ENCODE measurements at regions not wholly inside any gene's neighbourhood (a gene's known extent, or its start where the extent isn't known, plus 50 kb on each side); places are given as distances from the start of the nearest gene placed in this dataset.
"Not testable (repeated sequence)": the region's sequence is repeated elsewhere in the genome, so short reads cannot be mapped to it uniquely, and the experiment has no call there.

DNA sequence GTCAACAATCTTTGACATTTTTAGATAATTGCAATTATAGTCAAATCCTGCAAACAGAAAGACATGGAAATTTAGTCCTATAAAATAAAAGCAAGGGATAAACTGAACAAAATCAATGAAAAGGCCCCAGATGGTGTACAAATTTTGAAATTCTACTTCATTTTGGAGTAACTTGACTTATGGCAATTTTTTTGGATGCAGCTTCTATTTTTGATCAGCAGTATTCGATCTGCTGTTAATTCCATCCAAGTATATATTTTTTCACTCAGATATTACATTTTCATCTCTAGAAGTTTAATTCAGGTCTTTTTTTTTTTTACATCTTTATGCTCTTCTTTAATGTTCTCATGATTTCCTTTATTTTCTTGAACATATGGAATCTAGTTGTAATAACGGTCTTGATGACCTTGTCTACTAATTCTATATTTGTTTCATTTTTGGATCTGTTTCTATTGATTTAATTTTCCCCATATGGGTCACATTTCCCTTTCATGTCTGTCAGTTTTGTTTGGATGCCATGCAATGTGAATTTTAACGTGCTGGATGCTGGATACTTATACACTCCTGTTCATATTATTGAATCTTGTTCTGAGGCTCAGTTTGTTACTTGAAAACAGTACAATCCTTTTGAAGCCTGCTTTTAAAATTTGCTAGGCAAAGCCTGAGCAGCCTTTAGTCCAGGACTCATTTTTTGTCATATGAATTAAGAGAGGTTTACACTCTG, 164.3 kb upstream of the FAM3C start:
- DNase-seq, result no peak

DNA sequence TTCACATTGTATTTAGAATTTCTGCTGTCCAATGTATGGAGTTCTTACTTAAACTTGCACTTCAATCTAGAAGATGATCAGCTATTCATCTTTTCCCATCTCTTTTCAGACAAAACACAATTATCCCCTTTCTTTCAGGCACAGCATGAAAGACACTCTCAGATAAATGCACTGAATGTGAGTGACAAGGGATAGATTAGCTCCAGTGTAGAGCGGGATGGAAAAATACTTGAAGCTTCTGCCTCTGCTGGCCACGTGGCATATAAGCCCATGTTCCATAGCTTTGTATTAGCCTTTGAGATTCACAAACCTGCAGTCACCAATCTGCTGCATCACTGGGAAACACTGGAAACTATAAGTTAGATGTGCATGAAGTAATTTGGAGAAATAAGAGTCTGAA, 162.2 kb upstream of the FAM3C start:
- DNase-seq, result no peak

DNA sequence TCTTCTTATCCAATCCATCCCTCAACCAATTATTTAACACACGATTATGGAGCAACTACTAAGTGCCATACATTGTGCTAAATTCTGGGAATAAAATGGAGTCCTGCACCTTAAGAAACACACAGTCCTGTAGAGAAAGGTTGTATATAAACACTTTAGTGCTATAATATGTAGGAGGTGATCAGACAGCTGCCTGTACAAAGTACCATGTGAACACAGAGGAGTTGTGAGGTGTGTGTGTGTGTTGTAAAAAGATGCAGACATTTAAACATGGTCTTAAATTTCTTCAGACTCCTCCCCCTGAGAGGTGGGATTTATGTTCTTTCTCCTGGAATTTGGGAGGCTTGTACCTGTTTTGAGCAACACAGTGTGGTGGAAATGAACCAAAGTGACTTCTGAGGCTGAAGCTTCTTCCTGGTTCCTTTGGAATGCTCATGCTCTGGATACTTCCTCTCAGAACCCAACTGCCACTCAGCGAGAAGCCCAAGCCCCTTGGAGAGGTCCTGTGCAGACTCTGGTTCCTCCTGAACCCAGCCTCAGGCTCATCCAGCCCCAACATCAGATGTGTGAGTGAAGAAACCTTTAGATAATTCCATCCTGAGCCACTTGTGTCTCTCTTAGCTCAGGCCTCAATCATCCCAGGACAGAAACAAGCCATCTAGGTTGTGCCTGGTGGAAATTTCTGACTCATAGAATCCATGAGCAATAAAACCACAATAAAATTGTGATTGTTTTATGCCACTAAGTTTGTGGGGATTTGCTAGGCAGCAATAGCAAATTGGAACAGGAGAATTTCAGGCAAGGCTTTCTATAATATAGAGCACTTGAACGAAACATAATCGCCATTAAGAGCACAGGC, 161.2 kb upstream of the FAM3C start:
- no peak for DNase-seq

DNA sequence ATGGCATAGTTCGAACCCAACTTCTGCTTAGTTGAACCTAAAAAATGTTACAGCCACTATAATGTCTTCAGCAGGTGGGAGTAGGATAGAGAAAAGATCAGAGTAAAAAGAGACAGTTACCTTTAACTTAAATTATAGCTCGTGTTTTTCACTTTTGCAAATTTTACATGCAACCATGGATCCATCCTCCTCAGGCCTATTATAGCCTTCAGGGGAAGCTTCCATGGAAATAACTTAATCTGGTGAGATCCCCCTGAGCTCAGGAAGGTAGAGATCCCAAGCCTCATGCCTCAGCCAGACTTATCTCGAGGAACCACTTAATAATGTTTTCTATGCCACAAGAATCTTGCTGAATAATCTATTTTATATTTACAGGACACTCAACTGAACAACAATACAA, 159.4 kb upstream of the FAM3C start:
- no peak for DNase-seq

DNA sequence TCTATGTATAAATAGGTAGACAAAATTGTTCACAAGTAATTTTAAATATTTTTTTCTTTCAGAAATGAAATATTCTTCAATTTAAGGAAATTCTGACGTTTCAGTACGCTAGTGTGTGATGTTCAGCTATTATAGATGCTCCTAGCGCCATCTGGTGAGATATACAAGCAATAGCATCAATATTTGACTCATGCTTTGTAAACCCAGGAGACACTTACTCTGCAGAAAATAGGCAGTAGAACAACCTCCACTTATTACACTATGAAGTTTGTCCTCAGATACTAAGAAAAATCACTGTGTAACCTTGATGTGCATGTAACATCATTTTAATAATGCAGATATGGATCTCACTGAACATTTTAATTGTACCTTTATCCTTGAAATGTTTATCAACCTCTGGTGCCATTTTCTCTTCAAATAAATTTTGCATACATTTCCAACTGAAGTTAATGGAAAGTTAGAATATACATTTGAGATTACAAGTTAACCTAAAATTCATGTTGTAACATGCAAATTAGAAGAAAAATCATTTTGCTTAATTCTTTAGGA, 151.5 kb upstream of the FAM3C start:
- DNase-seq, result peak; percentile 60

DNA sequence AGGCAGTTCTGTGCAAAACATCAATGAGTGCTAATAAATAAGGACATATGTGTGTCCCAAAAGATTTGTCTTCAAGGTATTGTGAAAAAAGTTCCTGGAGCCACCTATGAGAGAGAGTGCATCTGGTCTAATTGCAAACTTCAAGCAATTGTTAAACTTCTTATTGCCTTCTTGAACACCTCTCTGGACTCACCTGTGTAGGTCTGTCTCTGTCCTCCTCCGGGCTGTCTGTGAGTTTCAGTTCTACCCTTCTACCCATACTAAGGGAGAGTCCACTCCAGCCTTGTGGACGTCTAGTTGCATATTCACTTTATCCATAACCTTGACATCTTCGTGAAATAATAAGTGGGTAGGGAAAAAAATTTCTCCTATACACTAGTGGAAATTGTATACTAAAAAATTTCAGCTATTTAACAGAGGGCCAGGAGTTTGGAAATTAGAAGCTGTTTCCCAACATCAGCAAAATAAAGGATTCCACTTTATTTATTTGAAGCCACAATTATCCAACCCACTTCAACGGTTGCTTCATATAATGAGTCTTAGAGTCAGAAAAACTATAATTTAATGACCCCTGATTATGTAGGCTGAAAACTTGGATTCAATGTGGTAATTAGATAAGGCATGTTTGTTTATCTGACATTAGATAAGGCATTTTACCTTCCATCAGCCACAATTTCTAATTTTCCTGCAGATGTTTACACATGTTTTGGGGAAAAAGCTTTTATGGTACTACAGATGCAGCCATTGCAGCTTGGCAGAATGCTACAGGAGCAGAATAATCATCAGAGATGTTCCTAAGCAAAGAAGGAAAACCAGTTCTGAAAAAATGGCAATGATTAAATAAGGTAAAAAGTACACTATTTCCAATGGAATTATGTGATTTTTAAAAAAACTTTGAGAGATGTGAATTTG, 150.8 kb upstream of the FAM3C start:
- no peak for DNase-seq

DNA sequence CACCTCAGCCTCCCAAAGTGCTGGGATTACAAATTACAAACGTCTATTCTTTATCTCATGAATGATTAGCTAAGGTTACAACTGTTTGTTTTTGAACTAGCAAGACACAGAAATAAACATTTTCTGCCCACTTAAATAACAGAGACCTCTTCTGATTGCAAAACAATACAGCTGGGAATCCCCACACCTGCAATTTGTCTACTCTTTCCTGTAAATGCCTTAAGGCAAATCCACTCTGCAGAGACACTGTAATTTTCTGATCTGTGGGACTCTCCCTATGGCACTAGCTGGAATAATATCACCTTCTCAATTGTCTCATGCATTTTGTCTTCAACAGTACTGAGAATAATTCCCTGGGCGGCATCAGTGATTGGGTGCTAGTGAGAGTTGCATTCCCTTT, 149.3 kb upstream of the FAM3C start:
- DNase-seq, result no peak

DNA sequence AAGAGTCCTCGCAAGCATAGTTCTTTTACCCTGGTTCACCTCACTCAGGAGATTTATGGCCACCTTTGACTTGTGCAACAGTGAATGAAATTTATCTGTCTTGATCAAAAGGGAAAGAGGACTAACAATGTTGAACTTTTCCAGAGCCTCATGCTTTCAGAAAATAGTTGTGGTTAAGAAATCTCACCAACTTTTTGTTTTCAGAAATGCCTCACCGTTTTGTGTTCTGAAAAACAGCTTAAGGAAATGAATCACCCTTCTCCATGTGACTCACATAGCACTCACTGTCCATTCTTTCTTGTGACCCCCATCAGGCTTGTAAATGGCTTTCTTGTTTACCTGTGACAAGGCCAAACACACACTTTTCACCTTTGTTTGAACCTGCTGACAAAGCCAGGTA, 148.6 kb upstream of the FAM3C start:
- DNase-seq, result peak; percentile 35

DNA sequence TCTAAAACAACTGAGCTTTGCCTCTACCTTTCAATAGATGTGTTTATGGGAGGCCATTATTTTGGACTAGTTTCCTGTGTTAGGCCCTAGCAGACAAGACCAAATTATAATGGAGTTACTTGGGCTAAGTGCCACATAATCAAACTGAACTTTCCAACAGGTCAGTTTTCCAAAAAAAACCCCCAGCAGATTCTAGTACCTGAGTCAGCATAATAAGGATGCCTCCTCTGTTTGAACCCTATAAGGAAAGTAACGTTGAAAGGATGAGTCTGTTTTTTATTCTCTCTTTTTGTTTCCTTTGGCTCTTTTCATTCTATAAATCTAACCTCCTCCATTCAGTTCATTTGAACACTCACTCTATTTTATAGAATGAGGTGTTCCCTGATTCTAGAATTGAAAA, 148.1 kb upstream of the FAM3C start:
- DNase-seq, result no peak

DNA sequence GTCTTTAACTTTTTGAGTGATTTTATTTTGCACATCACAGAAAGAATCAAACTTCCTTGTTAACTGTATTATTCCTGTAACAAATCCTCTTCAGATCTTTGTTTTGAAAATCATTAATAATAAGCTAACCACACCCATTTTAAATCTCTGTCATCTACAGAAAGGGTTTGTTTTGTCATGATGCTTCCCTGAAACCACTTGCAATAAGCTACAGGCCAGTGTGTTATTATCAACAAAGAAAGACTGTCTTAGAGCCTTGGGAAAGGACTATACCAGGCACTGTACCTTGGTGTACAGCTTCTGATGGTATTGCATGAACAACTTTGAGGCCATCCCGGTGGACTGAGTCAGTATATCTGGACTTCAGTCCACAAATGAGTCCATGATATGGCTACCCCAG, 145.3 kb upstream of the FAM3C start:
- no peak for DNase-seq

DNA sequence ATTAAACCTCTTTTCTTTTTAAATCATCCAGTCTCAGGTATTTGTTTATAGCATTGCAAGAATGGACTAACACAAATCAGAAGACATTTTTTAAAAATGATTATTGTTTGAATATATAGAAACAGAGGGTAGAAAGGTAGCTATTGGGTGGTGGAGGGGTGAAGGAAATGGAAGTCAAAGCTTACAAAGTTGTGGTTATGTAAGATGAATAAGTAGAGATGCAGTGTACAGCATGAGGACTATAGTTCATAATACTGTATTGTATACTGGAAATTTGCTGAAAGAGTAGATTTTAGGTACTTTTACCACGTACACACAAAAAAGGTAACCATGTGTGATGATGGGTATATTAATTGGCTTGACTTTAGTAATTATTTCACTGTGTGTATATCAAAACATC, 144.0 kb upstream of the FAM3C start:
- no peak for DNase-seq

DNA sequence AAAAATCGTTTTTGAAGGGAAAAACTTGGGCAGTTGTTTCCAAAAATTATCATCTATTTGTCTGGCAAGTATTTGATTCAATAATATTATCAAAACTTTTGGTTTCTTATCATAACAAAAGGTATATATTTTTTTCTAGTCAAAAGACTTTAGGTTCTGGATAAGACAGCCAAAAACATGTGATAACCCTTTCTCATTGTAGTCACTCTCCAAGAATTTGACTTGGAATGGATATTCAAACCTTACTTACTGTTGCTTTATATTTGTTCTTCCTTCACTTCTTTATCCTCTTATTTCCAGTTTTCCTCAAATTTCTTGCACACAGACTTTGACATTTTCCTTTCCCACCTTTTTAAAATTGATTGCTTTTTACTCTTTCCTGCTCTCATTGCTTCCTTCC, 140.9 kb upstream of the FAM3C start:
- DNase-seq, result no peak

DNA sequence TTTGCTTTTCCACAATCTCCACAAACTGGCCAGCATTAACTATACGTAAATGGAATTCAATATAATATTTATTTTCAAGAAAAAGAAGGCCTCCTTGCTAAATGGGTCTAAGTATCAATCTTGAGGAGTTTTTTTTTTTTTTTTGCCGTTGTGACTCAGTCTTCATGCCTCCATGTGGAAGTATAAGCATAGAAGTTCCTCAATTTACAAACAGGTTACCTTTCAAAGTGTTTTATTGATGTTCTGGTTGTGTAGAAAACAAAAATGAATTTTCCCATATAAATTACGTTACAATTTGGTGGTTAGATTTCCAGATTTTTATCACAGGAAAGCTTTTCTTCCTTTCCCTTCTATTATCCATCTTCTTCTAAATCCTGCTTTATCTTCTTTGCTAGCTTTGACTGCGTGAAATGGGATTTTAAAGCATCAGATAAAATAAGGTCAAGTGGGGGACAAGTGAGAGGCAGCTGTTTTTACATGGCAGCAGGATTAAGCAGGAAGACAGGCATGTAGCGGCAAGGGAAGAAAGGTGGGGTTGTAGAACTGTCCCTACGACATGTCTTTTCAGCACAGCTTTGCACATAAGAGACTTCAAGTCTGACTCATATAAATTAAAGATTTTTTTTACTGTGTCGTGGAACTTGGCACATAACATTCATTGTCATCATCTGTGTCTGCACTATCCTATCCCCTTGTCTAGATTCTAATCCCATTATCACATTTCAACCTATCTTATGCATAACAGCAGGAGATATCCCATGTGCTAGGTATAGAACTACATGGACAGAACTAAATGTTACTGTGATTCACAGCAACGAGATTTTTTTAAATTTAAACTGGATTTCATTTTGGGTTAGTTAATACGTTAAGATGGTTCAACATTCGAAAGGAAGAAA, 135.3 kb upstream of the FAM3C start:
- no peak for DNase-seq

DNA sequence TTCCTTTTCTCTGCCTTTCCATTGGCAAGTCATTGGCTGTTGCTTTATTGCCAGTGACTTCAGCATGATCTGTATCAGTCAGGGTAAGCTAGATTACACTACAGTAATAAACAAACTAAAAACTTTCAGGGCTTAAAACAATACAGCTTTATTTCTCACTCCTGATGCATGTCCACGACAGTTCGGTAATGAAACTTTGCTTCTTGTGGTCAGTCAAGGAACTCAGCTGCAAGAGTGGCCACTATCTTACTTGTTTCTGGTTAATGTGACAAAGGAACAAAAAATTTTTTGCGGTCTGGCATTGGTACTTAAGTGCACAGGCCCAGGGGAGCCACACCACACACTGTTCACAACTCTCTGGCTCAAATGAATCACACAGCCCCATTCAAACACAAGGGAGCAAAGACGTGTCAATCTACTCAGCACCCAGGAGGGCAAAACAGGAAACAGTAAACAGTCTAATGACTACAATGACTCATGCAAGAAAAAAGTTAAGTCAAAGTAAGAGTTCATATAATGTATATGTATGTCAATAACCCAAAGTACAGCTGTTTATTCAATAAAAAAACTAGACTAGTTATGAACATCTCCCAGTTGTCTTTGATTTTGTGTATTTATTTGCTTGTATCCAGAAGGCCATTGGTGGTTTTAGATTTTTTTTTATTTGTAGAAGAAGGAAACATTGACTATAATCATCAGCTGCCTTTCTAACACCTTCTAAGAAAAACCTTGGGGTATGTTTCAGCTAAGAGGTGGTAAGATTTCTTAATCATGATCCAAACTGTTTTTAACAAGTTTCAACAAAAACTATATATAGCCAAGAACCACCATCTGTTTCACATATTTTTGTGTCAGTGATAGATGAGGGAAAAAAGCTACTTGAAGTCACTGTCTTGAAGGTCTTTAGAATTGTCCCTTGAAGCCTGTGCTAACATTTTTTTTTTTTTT, 134.4 kb upstream of the FAM3C start:
- peak; percentile 87 for DNase-seq

DNA sequence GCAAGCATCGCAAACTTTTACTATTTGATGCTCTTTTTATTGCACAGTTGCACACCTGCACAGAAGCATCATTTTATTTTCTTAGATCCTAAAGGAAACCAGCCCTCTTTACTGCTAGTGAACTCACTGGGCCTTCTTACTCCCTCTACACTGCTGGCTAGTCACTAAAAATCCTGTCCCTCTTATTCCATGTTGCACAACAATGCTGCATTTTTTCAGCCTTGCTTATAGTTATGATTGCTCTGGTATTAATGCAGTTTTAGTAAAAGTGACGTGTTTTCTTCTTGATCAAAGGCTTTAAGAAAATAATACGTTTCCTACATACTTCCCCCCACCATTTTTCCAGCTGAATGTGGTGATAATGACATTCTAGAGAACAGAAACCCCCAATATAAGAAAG, 132.9 kb upstream of the FAM3C start:
- DNase-seq, result no peak

DNA sequence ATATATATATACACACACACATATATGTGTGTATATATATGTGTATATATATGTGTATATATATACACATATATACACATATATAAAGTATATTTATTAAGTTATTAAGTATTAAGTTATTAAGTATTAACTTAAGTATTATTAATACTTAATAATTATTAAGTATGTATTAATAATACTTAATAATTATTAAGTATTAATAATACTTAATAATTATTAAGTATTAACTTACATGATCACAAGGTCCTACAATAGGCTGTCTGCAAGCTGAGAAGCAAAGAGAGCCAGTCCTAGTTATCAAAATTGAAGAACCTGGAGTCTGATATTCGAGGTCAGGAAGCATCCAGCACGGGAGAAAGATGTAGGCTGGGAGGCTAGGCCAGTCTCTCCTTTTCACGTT, 130.1 kb upstream of the FAM3C start:
- DNase-seq, result not testable (repeated sequence)

DNA sequence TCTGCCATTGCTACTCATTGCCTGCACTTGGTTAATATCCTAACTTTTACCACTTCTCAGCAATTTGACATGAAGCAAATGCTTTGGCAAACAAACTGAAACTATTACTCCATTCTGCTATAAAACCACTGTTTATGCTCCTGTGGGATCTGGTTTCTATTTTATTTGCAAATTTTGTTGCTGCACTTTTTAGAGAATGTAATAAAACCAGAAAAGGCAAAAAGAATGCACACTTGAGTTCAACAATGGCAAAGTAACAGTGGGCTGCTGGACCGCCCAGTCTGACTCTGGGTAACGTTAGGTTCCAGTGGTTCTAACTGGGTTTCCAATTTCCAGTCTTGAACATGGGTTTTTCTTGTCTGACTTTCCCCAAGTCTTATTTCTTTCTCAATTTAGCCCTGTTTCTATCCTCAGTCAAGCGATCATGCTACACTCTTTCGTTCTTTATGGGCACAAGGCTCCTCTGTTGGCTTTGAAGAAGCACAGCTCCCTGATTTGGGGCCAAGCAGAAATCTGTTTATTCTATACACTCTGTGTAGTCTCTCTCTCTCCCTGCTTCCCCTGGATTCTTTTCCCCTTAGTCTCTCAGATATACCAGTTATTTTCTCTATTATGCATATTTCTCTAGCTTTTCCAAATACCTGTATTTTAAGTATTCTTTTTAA, 129.2 kb upstream of the FAM3C start:
- DNase-seq, result no peak

DNA sequence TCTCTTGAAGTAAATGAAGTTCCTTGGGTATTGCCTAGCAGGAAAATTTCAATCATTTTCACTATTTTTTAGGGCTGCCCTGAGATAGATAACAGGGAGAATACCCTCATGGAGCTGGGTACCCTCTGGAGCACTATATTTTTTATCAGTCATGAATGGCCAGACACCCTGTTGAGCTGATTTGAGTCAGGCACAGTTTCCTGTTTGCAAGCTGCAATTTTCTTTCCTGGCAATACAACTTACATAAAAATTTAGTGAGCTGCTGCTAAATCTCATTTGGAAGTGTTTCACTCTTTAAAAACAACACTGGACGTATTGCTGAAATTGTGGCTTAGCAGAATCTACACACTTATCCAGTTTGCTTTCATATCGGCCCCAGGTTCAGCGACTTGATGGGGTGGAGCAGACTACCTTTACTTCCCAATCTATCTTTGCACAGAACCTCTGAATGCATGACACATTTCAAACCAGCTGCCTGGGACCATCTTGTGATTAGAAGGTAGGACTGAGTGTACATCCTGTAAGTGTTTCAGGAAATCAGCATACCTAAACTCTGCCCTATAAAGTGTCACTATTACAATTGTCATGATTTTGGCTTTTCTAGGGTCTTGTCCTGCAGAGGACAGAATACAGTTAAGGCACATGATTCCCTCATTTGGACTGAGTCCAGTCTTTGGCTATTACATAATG, 125.7 kb upstream of the FAM3C start:
- no peak for DNase-seq

DNA sequence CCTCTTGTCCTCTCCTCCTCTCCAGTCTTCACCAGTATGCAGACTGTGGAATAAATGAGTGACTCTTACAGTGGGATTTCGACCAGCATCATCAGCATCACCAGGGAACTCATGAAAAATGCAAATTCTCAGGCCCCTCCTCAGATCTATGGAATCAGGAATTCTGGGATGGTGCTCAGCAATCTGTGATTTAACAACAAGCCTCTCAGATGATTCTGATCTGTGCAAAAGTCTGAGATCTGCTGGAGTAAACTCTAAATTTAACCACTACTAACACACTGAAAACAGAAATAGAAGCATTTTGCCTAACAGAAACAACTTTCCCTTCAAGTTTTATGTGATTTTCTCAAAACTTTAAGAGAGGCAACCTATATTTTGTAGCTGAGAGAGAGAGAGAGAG, 124.8 kb upstream of the FAM3C start:
- DNase-seq, result no peak

Data from MV-4-11 (cell line).